ENCODE measurements at regions not wholly inside any gene's neighbourhood (a gene's known extent, or its start where the extent isn't known, plus 50 kb on each side); places are given as distances from the start of the nearest gene placed in this dataset.

DNA sequence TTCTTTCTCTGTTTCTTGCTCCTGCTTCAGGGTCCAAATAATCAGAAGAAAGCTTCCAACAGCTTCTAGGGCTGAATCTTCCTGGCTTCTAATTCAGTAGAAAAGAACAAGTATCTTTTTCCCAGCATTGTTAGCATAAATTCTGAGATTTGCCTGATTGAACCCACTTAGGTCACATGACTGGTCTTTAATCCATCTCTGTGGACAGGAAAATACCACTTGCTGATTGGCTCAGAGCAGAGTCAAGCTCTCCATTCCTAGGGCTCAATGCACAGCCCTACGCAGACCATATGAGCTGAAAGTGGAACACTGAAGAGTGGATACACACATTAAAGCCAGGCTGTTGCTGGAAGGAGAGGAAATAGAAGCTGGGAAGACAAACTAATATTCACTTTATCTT, 99.6 kb upstream of the RPL34 start:
- no peak for DNase-seq

GRCh38 chr4:108519911-108520601, 100.3 kb upstream of the RPL34 start:
- DNase-seq: no peak

GRCh38 chr4:108519208-108519833, 101.1 kb upstream of the RPL34 start:
- DNase-seq: no peak

- DNase-seq: peak; percentile 57
These were observed 107.5 kb upstream of the RPL34 start for GRCh38 chr4:108512615-108513505.

DNA sequence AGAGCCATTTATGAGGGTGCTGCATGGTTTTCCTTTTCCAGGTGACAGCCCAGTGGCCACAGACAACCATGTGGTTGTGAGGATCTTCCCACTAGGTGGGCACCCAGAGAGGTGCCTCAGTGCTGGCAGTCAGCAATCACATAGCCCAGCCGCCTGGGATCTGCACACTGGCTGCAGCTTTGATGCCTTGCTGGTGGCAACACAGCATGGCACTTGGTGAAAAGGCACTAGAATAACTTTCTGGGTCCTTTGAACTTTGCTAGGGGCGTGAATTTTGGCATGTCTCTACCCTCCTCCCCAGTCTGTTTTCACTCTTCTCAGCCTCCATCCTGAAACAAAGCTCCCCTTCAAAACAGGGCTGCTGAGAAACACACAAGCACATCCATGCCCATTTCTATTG, 108.8 kb upstream of the RPL34 start:
- DNase-seq: no peak

DNA sequence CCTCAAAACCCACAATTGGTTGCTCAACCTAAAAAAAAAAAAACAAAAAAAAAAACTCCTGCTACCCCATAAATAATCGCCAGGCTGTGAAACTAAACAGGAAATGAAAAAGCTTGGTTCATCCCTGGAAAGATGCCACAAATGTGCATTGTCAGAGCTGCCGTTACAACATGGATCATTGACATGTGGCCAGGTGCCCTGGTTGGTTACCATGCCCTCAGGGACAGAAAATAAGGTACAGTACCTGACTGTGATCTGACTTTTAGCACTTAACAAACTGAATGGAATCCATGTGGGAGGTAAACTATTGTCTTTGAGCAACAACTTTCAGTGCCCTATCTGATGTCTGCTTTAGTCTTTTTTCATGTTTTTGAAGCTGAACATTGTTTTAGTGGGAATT, 118.0 kb upstream of the RPL34 start:
- DNase-seq: no peak

DNA sequence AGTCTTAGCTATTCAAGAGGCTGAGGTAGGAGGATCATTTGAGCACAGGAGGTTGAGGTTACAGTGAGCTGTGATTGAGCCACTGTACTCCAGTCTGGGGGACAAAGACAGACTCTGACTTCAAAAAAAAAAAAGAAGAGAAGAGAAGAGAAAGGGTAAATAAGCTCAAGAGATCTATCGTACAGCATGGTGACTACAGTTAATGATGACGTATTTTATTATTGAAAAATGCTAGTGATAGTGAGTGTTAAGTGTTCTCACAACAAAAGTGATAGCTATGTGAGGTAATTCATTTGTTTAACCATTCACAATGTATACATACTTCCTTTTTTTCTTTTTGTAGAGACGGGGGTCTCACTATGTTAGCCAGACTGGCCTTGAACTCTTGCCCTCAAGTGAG, 121.5 kb upstream of the RPL34 start:
- DNase-seq: no peak

DNA sequence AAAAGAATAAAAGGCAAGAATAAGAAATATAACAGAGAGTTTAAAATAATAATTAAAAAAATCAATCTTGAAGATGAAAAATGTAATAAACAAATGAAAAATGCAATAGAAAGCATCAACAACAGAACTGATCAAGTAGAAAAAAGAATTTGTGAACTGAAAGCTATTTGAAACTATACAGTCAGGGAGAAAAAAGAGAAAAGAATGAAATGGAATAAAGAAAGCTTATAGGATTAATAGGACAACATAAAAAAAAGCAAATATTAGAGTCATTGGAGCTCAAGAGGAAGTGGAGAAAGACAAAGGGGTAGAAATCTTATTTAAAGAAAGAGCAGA, 126.8 kb upstream of the RPL34 start:
- no peak for DNase-seq

DNA sequence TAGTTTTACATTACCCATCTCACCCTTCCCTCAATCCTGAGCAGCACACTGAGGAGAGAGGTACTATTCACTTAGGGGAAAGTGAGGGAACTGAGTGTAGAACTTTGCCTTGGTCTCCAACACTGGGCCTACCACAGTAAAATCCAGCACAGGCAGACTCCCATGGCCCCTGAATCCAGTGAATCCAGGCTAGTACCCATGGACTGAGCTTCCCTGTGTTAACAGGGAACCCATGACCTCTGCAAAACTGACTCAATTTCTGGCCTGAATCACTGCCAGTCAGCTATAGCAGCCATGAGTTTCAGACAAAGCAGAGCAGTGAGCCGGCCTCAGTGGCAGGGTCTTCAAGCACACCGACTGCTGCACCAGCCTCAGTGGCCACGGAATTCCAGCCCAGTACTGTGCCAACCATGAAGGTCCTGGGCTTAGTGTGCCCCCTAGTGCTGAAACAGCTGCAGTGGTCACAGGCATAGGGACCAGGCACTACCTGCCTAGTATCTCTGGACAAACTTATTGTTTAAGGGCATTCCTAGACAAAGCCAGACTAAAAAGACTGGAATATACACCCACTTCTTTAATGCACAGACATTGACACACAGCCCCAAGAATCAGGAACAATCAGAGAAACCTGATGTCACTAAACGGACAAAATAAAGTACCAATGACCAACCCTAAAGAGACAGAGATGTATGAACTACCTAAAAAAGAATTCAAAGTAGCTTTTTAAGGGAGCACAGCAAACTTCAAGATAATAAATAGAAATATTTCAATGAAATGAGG, 127.4 kb upstream of the RPL34 start:
- no peak for DNase-seq

- no peak for DNase-seq
These were observed 131.5 kb upstream of the RPL34 start for GRCh38 chr4:108488865-108489264.

DNA sequence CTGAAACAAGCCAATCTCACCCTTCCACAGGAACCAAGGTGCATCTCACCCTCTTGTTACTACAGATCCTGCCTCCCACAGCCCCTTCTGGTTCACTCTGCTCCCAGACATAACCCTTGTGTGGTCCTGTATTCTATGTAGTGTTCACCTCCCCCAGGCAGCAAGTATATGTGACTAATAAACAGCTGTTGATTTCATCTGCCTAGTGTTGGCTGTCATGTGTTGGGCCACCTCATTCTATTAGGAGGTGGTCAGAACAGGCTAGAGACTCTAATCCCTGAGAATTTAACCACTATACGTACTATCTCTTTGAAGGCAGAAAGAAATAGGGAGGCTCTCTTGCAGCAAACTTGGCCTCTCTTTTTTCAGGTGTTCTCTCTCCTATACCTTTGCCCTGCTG, 134.3 kb upstream of the RPL34 start:
- no peak for DNase-seq

DNA sequence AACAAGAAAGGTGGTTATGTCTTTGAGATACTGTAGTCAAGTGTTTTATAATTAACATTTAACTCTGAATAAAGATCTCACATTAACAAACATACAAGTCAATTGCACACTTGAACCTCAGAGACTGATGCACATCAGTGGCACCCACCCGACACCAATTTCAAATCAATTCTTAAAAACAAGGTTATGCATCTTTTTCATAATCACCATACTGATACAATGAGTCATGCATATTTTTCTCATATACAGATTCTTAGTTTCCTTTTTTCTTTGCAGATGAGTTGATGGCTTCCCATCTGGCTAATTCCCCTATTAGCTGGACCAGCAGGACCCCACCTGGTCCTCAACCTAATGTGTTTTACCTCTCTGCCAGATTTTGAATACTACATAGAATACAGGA, 136.2 kb upstream of the RPL34 start:
- no peak for DNase-seq

- no peak for DNase-seq
These were observed 136.7 kb upstream of the RPL34 start for GRCh38 chr4:108483650-108484049.

DNA sequence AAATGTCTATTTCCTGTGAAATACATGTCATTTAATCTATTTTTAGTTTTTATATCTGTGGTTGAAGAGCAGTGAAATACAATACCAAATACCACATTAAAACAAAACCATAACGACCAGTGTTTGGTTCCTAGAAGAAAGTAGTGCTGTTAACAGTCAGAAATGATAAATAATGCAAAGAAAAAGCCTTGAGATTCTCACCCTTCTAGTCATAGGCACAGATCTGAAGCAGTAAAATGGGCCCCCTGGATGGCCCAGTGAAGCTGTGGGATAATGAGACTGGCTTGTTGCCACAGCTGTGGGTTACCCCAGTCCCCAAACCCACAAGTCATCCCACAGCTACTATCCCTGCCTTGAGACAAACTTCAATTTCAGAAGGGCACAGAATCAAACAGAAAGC, 137.3 kb upstream of the RPL34 start:
- peak; percentile 28 for DNase-seq

DNA sequence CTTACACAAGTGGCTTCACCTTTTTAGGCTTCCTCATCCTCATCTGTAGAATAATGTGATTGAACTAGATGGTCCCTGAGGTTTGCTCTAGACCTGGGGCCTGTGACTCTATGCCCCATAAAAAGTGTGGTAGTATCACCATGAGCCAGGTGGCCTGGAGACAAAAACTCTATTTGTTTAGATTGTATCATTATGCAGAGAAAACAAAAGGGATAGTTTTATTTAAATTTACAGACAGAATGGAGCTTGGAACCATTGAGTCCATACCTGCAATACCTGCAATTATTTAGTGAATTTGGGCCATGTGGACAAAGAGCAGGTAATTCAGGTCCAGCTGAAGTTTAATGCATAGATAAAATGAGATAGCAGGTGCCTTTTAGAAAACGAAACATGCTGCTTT, 139.5 kb upstream of the RPL34 start:
- DNase-seq: no peak

DNA sequence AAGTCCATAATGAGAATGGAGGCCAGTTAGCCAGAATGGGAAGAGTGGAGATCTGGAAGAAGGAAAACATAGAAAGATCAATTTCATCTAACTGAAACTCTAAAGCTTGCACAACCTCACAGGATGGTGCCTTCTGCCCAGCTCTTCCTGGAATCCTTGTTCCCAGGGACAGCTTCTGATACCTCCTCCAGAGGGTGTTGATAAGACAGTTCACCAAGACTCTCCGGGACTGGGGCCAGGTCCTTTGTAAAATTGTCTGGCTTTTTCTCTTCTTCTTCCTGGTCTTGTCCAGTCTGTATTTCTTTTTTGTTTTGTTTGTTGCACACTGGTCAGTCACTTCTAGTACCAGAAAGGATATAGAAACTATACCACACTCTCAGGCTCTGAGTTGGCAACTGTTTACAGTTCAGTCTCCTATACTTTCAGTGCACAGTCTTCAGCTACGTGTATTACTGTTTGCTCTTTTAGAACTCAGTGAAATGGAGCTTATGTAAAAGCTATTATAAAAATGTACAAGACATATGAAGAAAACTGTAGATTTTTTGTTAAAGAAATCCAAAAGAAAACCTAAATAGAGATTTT, 142.8 kb upstream of the RPL34 start:
- DNase-seq: no peak

GRCh38 chr4:108473163-108473720, 147.1 kb upstream of the RPL34 start:
- DNase-seq: no peak

GRCh38 chr4:108466936-108467902, 153.2 kb upstream of the RPL34 start:
- DNase-seq: peak; percentile 23

DNA sequence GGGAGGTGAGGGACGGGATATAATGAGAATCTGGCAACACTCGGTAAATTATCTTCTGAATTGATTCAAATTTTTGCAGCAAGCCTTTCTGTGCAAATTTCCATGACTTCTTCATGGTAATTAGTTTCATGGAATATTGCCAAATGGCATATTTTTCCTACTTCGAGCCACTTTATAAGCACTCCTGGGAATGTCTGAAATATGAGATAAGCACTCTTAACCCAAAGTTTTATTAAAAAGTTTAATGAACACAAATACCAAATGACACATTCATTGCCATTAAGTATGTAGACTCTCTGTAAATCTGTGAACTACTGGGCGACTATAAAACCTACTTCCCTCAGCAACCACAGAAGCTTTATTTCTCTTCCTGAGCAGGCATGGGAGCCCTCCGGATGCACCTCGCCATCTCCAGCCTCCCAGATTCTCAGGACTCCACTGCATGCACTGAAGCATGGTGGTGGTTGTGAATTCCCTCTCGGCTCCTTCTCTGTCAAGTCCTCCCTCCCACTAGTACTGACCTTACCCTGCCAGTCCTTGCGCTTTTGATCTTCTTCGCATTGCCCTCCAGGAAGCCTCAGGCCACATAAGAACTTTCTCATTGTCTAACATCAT, 154.4 kb upstream of the RPL34 start:
- DNase-seq: no peak

DNA sequence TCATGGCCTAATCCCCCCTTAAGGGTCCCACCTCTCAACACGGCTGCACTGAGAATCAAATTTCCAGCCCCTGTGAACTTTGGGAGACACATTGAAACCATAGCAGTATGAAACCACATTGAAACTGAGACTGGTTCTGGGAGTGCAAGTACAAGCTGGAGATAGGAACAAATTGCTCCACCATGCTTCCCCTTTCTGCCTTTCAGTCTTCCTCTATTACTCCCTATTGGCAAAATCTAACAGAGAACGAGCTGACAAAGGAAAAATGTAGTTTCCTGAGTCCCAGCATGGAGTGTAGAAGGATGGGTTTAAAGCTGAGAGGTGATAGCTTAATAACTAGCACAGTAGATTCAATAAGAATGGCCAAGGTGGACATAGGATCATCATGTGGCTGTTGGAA, 161.7 kb upstream of the RPL34 start:
- no peak for DNase-seq

DNA sequence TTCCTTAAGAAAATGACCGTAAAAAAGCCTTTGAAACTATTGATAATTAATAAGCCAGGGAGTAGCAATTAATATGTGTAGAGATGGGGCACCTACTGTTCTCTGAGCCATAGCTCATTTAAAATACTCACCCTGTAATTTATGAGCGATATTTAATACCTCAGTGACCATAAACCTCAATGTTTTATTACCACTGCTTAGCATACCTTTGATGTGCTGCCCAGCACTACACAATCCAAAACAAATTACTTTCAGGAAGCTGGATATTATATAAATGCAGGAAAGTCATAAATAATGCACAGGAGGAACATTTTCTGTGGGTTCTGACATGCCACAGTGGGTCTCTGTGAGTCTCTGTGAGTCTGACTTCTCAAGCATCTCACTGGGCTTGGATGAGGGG, 166.1 kb upstream of the RPL34 start:
- no peak for DNase-seq

All from femur (tissue), 1 donor.